ENCODE measurements at regions not wholly inside any gene's neighbourhood (a gene's known extent, or its start where the extent isn't known, plus 50 kb on each side); places are given as distances from the start of the nearest gene placed in this dataset.

DNA sequence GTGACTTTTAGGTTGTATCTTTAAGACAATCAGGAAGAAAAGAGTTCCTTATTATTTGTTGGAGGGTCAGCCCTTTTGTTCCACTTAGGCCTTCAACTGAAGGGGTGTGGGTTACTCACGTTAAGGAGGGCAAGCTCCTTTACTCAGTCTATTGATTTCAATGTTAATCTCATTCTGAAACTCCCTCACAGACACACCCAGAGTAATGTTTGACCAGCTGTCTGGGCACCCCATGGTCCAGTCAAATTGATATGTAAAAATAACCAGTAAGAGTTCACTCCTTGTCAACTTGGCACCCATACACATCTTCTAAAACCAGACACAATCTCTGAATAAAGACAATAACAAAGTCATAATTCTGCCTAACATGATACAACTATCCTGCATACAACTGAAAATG, 292.9 kb downstream of the KLF5 start:
- TF ChIP-seq, protein P1, sequence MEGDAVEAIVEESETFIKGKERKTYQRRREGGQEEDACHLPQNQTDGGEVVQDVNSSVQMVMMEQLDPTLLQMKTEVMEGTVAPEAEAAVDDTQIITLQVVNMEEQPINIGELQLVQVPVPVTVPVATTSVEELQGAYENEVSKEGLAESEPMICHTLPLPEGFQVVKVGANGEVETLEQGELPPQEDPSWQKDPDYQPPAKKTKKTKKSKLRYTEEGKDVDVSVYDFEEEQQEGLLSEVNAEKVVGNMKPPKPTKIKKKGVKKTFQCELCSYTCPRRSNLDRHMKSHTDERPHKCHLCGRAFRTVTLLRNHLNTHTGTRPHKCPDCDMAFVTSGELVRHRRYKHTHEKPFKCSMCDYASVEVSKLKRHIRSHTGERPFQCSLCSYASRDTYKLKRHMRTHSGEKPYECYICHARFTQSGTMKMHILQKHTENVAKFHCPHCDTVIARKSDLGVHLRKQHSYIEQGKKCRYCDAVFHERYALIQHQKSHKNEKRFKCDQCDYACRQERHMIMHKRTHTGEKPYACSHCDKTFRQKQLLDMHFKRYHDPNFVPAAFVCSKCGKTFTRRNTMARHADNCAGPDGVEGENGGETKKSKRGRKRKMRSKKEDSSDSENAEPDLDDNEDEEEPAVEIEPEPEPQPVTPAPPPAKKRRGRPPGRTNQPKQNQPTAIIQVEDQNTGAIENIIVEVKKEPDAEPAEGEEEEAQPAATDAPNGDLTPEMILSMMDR (IDR thresholded peaks at IDR 0.05) = no peak
- TF ChIP-seq POLR2AphosphoS5 (IDR thresholded peaks at IDR 0.05) = no peak
- no peak for TF ChIP-seq EP300 (IDR thresholded peaks at IDR 0.05)

Data from esophagus muscularis mucosa (tissue), 4 donors.